ENCODE measurements at regions not wholly inside any gene's neighbourhood (a gene's known extent, or its start where the extent isn't known, plus 50 kb on each side); places are given as distances from the start of the nearest gene placed in this dataset.

- TF ChIP-seq CTCF (IDR thresholded peaks at IDR 0.05; ENCODE audit: low read length) (no peak), EZH2 (IDR thresholded peaks at IDR 0.05; ENCODE audit: borderline replicate concordance, low read length) (no peak)
Observed at GRCh38 chr2:175244697-175245096, 63.2 kb upstream of the ATP5MC3 start.
